H1 (cell line): ENCODE measurements at regions not wholly inside any gene's neighbourhood (a gene's known extent, or its start where the extent isn't known, plus 50 kb on each side); places are given as distances from the start of the nearest gene placed in this dataset.

Experiments
- CTCF ChIA-PET: fragments of 300-600 bp; sonication (Branson Sonifier 250); formaldehyde crosslinking; loops from one replicate; lab custom pipeline; 2021; ENCODE audit not compliant: partially characterized antibody; lab: Charles Lee
- POLR2A ChIA-PET: fragments of 300-600 bp; sonication (Branson Sonifier 250); formaldehyde crosslinking; loops from one replicate; lab custom pipeline; 2021; ENCODE audit warnings: inconsistent platforms; ENCODE audit not compliant: partially characterized antibody; lab: Charles Lee
- DNase-seq, 2 experiments: peaks; one replicate each; pipeline versions ENCODE4 v3.0.0 to v3.0.0-alpha.2; 2010 to 2022; ENCODE audit warnings: low spot score in 2 of 2, low read depth in 1 of 2, mixed read lengths in 1 of 2
- FAIRE-seq: peaks from 2 replicates; lab custom pipeline; 2011; peaks lifted over from hg19 to GRCh38; lab: Jason Lieb, UNC
- H2AFZ ChIP-seq: 2 replicates; pipeline ENCODE4 v1.8.1; 2012; ENCODE audit warnings: low read length, inconsistent platforms
- H2AK5ac ChIP-seq: 2 replicates; pipeline ENCODE4 v1.6.1; 2013; ENCODE audit warnings: low read depth, low read length
- H2BK120ac ChIP-seq: replicated peaks from 2 replicates; pipeline ENCODE3; 2013; ENCODE audit warnings: low read depth, low read length, inconsistent platforms
- H2BK12ac ChIP-seq: 2 replicates; pipeline ENCODE4 v1.6.1; 2013; ENCODE audit warnings: low read depth, low read length
- H2BK15ac ChIP-seq: 2 replicates; pipeline ENCODE4 v1.6.1; 2013; ENCODE audit warnings: low read length
- H2BK20ac ChIP-seq: 2 replicates; pipeline ENCODE4 v1.6.1; 2013; ENCODE audit warnings: low read length
- H2BK5ac ChIP-seq: 2 replicates; pipeline ENCODE4 v1.6.1; 2013; ENCODE audit warnings: low read depth, low read length
- H3K14ac ChIP-seq: 2 replicates; pipeline ENCODE4 v1.6.1; 2013; ENCODE audit warnings: inconsistent platforms; ENCODE audit not compliant: insufficient read length
- H3K18ac ChIP-seq: 2 replicates; pipeline ENCODE4 v1.6.1; 2013; ENCODE audit warnings: low read length; ENCODE audit errors: extremely low read depth
- H3K23ac ChIP-seq: 2 replicates; pipeline ENCODE4 v1.6.1; 2013; ENCODE audit warnings: inconsistent platforms; ENCODE audit not compliant: insufficient read length
- H3K23me2 ChIP-seq: 2 replicates; pipeline ENCODE4 v1.6.1; 2013; ENCODE audit warnings: low read depth, low read length
- H3K27ac ChIP-seq: 2 replicates; pipeline ENCODE4 v1.6.1; 2011; ENCODE audit warnings: low read depth, low read length, inconsistent platforms
- H3K27me3 ChIP-seq, 4 experiments: replicated peaks in 1 of 4; 1 replicate in 1 of 4; 2 replicates in 3 of 4; pipeline versions ENCODE4 v1.6.1 to v1.8.1; 2011 to 2013; ENCODE audit warnings: low read length in 3 of 4, mild to moderate bottlenecking in 3 of 4, inconsistent platforms in 2 of 4, mixed read lengths in 2 of 4, moderate library complexity in 1 of 4; ENCODE audit not compliant: control insufficient read depth in 3 of 4, insufficient read depth in 3 of 4; ENCODE audit errors: extremely low read depth in 1 of 4
- H3K36me3 ChIP-seq, 4 experiments: 2 replicates each; pipeline versions ENCODE4 v1.6.1 to v1.8.1; 2011 to 2013; ENCODE audit warnings: mild to moderate bottlenecking in 4 of 4, low read length in 3 of 4, moderate library complexity in 2 of 4, control low read depth in 1 of 4, inconsistent platforms in 1 of 4; ENCODE audit not compliant: insufficient read depth in 4 of 4, control insufficient read depth in 2 of 4
- H3K4ac ChIP-seq: replicated peaks from 2 replicates; pipeline ENCODE3; 2013; ENCODE audit warnings: low read length, low read depth, mixed read lengths, inconsistent platforms; ENCODE audit not compliant: insufficient read length
- H3K4me1 ChIP-seq, 4 experiments: replicated peaks in 1 of 4; 1 replicate in 1 of 4; 2 replicates in 3 of 4; pipeline versions ENCODE4 v1.6.1 to v1.8.1; 2011 to 2013; ENCODE audit warnings: low read length in 3 of 4, inconsistent platforms in 2 of 4, mixed read lengths in 1 of 4; ENCODE audit not compliant: insufficient read depth in 4 of 4, control insufficient read depth in 3 of 4
- H3K4me2 ChIP-seq, 2 experiments: 2 replicates each; pipeline versions ENCODE4 v1.6.1 to v1.8.1; 2011 to 2013; ENCODE audit warnings: low read depth in 2 of 2, low read length in 2 of 2, control low read depth in 1 of 2, inconsistent platforms in 1 of 2, mild to moderate bottlenecking in 1 of 2; ENCODE audit not compliant: insufficient read depth in 1 of 2
- H3K4me3 ChIP-seq, 4 experiments: fragments of 200-600, 300-600 bp in 1 of 4; sonication (generic), shearing (Covaris generic), sonication (Bioruptor Twin) in 1 of 4; 2 replicates each; pipeline versions ENCODE4 v1.5.1 to v1.8.1; 2011 to 2016; ENCODE audit warnings: low read length in 4 of 4, low read depth in 3 of 4, control low read depth in 2 of 4, inconsistent platforms in 2 of 4, mild to moderate bottlenecking in 2 of 4, mixed read lengths in 1 of 4, moderate library complexity in 1 of 4; ENCODE audit not compliant: insufficient read depth in 2 of 4; ENCODE audit errors: extremely low read depth in 1 of 4
- H3K56ac ChIP-seq: replicated peaks from 2 replicates; pipeline ENCODE3; 2013; ENCODE audit warnings: low read depth, mild to moderate bottlenecking, mixed read lengths, low read length, inconsistent platforms; ENCODE audit not compliant: insufficient read length
- H3K79me1 ChIP-seq: 2 replicates; pipeline ENCODE4 v1.6.1; 2013; ENCODE audit warnings: low read depth, low read length, control low read depth
- H3K79me2 ChIP-seq, 2 experiments: 2 replicates each; pipeline versions ENCODE4 v1.6.1 to v1.8.1; 2012 to 2013; ENCODE audit warnings: low read length in 2 of 2, mild to moderate bottlenecking in 2 of 2, inconsistent platforms in 1 of 2; ENCODE audit not compliant: insufficient read depth in 2 of 2, control insufficient read depth in 1 of 2
- H3K9ac ChIP-seq, 4 experiments: replicated peaks in 1 of 4; 1 replicate in 1 of 4; 2 replicates in 3 of 4; pipeline versions ENCODE4 v1.6.1 to v1.8.1; 2011 to 2013; ENCODE audit warnings: low read depth in 3 of 4, low read length in 3 of 4, control low read depth in 2 of 4, mild to moderate bottlenecking in 2 of 4, moderate library complexity in 2 of 4, inconsistent platforms in 1 of 4; ENCODE audit errors: extremely low read depth in 1 of 4
- H3K9me3 ChIP-seq, 2 experiments: 2 replicates each; pipeline versions ENCODE4 v1.6.1 to v1.8.1; 2012 to 2013; ENCODE audit warnings: mild to moderate bottlenecking in 2 of 2, moderate library complexity in 2 of 2, control low read depth in 1 of 2, inconsistent platforms in 1 of 2, low read depth in 1 of 2, low read length in 1 of 2, mixed read lengths in 1 of 2; ENCODE audit not compliant: insufficient read depth in 2 of 2
- H4K20me1 ChIP-seq, 2 experiments: replicated peaks in 1 of 2; 2 replicates each; pipeline versions ENCODE3 to v1.8.1; 2011 to 2013; ENCODE audit warnings: inconsistent platforms in 2 of 2, low read length in 2 of 2, mild to moderate bottlenecking in 1 of 2; ENCODE audit not compliant: insufficient read depth in 2 of 2, control insufficient read depth in 1 of 2
- H4K5ac ChIP-seq: 2 replicates; pipeline ENCODE4 v1.6.1; 2013; ENCODE audit warnings: low read length, low read depth, mixed read lengths, inconsistent platforms; ENCODE audit not compliant: insufficient read length
- H4K8ac ChIP-seq: 2 replicates; pipeline ENCODE4 v1.8.0; 2013; ENCODE audit warnings: mild to moderate bottlenecking, moderate library complexity, low read length, inconsistent platforms; ENCODE audit not compliant: insufficient read depth; ENCODE audit errors: extremely low read depth
- H4K91ac ChIP-seq: replicated peaks from 2 replicates; pipeline ENCODE3; 2013; ENCODE audit warnings: low read length, mixed read lengths, inconsistent platforms; ENCODE audit not compliant: insufficient read length
- ASH2L ChIP-seq: fragments of 200-600, 300-600 bp; sonication (generic); IDR thresholded peaks from one replicate; pipeline ENCODE4 v1.7.1; 2017; ENCODE audit warnings: low read length
- CHD2 ChIP-seq: IDR thresholded peaks from 2 replicates; pipeline ENCODE4 v1.6.1; 2012; ENCODE audit warnings: low read length, improper control_type of control experiment
- CTBP2 ChIP-seq: IDR thresholded peaks from 2 replicates; pipeline ENCODE4 v1.7.0; 2011; ENCODE audit warnings: borderline replicate concordance, mild to moderate bottlenecking, moderate library complexity, mixed read lengths, low read length; ENCODE audit not compliant: insufficient read depth, insufficient read length
- EP300 ChIP-seq, 2 experiments: IDR thresholded peaks; 1 replicate in 1 of 2; 2 replicates in 1 of 2; pipeline ENCODE4 v1.6.1; 2011 to 2012; ENCODE audit warnings: low read depth in 2 of 2, low read length in 2 of 2, mild to moderate bottlenecking in 2 of 2, borderline replicate concordance in 1 of 2, inconsistent platforms in 1 of 2, moderate library complexity in 1 of 2
- MAFK ChIP-seq: IDR thresholded peaks from 2 replicates; pipeline ENCODE4 v1.6.1; 2012; ENCODE audit warnings: low read depth, mild to moderate bottlenecking, improper control_type of control experiment, low read length
- SP1 ChIP-seq: IDR thresholded peaks from 2 replicates; pipeline ENCODE4 v1.6.1; 2011; ENCODE audit warnings: low read depth, low read length
- SRF ChIP-seq: IDR thresholded peaks from 2 replicates; pipeline ENCODE4 v1.6.1; 2011; ENCODE audit warnings: mild to moderate bottlenecking, low read depth, low read length, moderate library complexity
- WGBS, 2 experiments: shearing (Covaris generic) in 1 of 2; methylation state at CpG; one replicate each; pipeline versions ENCODE4 v1.1.6 to v1.1.7; 2013 to 2015; ENCODE audit warnings: low lambda C conversion rate in 2 of 2, mixed read lengths in 2 of 2, inconsistent platforms in 1 of 2, low coverage in 1 of 2, missing lambda C conversion rate in 1 of 2; ENCODE audit not compliant: insufficient replicate concordance in 2 of 2, insufficient coverage in 1 of 2, insufficient read length in 1 of 2; ENCODE audit errors: extremely low coverage in 1 of 2, missing lambda C conversion rate in 1 of 2; 5-methylcytosine and 5-hydroxymethylcytosine counted together
- TF ChIP-seq, protein P1 (sequence below): IDR thresholded peaks from 2 replicates; pipeline ENCODE4 v1.6.1; 2011; ENCODE audit warnings: low read length, improper control_type of control experiment

DNA sequence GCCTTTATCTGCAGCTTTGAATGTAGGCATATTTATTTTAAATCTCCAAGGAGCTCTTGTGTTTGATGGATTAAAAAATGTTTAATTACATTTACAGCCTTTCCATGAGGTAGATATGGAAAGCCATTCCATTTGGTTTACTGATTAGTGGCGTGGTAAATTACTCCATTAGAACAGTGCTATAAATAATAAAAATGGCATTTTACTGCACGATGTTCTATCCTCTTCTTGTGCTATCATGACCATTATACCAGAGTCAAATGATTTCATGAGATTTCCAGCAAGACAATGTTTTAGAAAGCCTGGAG is 250.9 kb upstream of the HTR2A start:
- H3K4me3 ChIP-seq: no peak overlapping the region
- no peak overlapping the region for H2AK5ac ChIP-seq
- no peak overlapping the region for H3K14ac ChIP-seq
- H4K20me1 ChIP-seq: no peaks in the 10 kb centered on the region
- H2BK20ac ChIP-seq: no peak overlapping the region
- no peak overlapping the region for H3K9ac ChIP-seq
- no peaks in the 10 kb centered on the region for H3K27me3 ChIP-seq
- DNase-seq: no peak
- CTCF ChIA-PET: interaction anchor here (1.1 kb wide), 1 partner anchor 185 kb away, joined by 3 read pairs; no protein-coding TSS in a partner anchor
- H3K18ac ChIP-seq: no peak overlapping the region
- H3K79me1 ChIP-seq: no peaks in the 10 kb centered on the region
- POLR2A ChIA-PET: no interaction called here
- H2BK12ac ChIP-seq: no peak overlapping the region
- 91% methylated on average over 2 of the region's 2 CpGs; no CpG with 5 or more reads in 1 of the 2 experiments for WGBS, 2 experiments
- no peak overlapping the region for H2AFZ ChIP-seq
- H2BK120ac ChIP-seq: no peak overlapping the region
- H3K27ac ChIP-seq: no peak overlapping the region
- no peaks in the 10 kb centered on the region for H3K79me2 ChIP-seq
- H3K36me3 ChIP-seq: no peaks in the 10 kb centered on the region
- H3K56ac ChIP-seq: no peak overlapping the region
- no peak overlapping the region for H3K4ac ChIP-seq
- no peak overlapping the region for H4K91ac ChIP-seq
- no peak overlapping the region for H3K4me2 ChIP-seq
- H4K8ac ChIP-seq: no peak overlapping the region
- H3K23ac ChIP-seq: no peak overlapping the region
- TF ChIP-seq SRF: no peak
- TF ChIP-seq, protein P1, sequence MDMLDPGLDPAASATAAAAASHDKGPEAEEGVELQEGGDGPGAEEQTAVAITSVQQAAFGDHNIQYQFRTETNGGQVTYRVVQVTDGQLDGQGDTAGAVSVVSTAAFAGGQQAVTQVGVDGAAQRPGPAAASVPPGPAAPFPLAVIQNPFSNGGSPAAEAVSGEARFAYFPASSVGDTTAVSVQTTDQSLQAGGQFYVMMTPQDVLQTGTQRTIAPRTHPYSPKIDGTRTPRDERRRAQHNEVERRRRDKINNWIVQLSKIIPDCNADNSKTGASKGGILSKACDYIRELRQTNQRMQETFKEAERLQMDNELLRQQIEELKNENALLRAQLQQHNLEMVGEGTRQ: no peak
- TF ChIP-seq MAFK: no peak
- no peak for TF ChIP-seq EP300 (IDR thresholded peaks at IDR 0.05; ENCODE audit: borderline replicate concordance in 1 of 2, low read depth in 2 of 2, low read length in 2 of 2)
- TF ChIP-seq CHD2: no peak
- no peak for TF ChIP-seq CTBP2
- TF ChIP-seq SP1: no peak
- TF ChIP-seq ASH2L: no peak
- TF ChIP-seq, all 59 proteins: peak for 0
- Histone ChIP-seq H2BK5ac (no peak overlapping the region), H3K23me2 (no peaks in the 10 kb centered on the region), H3K9me3 (no peaks in the 10 kb centered on the region), H2BK15ac (no peak overlapping the region), H4K5ac (no peak overlapping the region), H3K4me1 (no peaks in the 10 kb centered on the region)
- FAIRE-seq: no peak
